Uterus (tissue), 3 donors: ENCODE measurements at regions not wholly inside any gene's neighbourhood (a gene's known extent, or its start where the extent isn't known, plus 50 kb on each side); places are given as distances from the start of the nearest gene placed in this dataset.

Experiments used
- DNase-seq, 2 donors: peaks; one replicate each; pipeline ENCODE4 v3.0.0-alpha.2; 2019 to 2020
- H3K27ac ChIP-seq, 2 donors: fragments of 200-600 bp; sonication (generic); 1 replicate in 1 of 2; 2 replicates in 1 of 2; pipeline ENCODE4 v1.5.1; 2016 to 2018
- H3K27me3 ChIP-seq, 2 donors: fragments of 200-600 bp; sonication (generic); one replicate each; pipeline ENCODE4 v1.5.1; 2018 to 2019; ENCODE audit warnings: control low read depth in 1 of 2
- H3K36me3 ChIP-seq, 2 donors: fragments of 200-600 bp; sonication (generic); one replicate each; pipeline ENCODE4 v1.5.1; 2019; ENCODE audit warnings: control low read depth in 1 of 2
- H3K4me1 ChIP-seq, 2 donors: fragments of 200-600 bp; sonication (generic); one replicate each; pipeline ENCODE4 v1.5.1; 2018 to 2019; ENCODE audit warnings: control low read depth in 1 of 2
- H3K4me3 ChIP-seq, 2 donors: fragments of 200-600 bp; sonication (generic); 1 replicate in 1 of 2; 2 replicates in 1 of 2; pipeline ENCODE4 v1.5.1; 2018 to 2019; ENCODE audit warnings: mild to moderate bottlenecking in 1 of 2
- H3K9me3 ChIP-seq, 2 donors: fragments of 200-600 bp; sonication (generic); one replicate each; pipeline ENCODE4 v1.5.1; 2019; ENCODE audit warnings: control low read depth in 1 of 2
- POLR2A ChIP-seq, 2 donors: fragments of 450-650 bp; IDR thresholded peaks; one replicate each; pipeline ENCODE4 v1.6.1; 2016; ENCODE audit warnings: antibody characterized with exemption in 2 of 2, mild to moderate bottlenecking in 1 of 2, moderate library complexity in 1 of 2
- intact Hi-C: fragments of 100-400 bp; cut with DNase I; formaldehyde crosslinking; loops from one replicate; pipeline ENCODE4 v1.15.1; 2023; ENCODE audit warnings: low total_unique reads
- TF ChIP-seq, protein P1 (sequence below), 4 experiments: fragments of 200-600 bp in 2 of 4; fragments of 450-650 bp in 2 of 4; sonication (generic) in 2 of 4; IDR thresholded peaks; one replicate each; pipeline ENCODE4 v1.5.1; 2016 to 2019; ENCODE audit warnings: antibody characterized with exemption in 4 of 4, mild to moderate bottlenecking in 2 of 4, moderate library complexity in 1 of 4
- donor health status: DM: yes; HTN: yes; CAD: no.

DNA sequence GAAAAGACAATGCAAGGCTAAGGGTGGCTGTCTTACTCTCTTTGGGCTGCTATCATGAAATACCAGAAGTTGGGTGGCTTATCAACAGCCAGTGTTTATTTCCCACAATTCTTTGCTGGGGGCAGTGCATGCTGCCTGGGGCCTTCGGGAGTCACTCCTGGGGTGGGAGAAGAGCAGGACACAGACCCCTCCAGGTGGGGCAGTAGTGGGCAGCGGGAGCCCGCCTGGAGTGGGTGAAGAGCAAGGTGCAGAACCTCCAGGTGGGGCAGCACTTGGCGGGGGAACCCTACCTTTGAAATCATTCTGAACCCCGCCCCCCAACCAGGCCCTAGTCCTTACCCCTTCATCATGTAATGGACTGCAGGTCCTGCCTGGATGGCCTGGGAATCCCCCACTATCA is 69.6 kb upstream of the THBS2 start:
- TF ChIP-seq POLR2A (IDR thresholded peaks at IDR 0.05): no peak
- TF ChIP-seq, protein P1, sequence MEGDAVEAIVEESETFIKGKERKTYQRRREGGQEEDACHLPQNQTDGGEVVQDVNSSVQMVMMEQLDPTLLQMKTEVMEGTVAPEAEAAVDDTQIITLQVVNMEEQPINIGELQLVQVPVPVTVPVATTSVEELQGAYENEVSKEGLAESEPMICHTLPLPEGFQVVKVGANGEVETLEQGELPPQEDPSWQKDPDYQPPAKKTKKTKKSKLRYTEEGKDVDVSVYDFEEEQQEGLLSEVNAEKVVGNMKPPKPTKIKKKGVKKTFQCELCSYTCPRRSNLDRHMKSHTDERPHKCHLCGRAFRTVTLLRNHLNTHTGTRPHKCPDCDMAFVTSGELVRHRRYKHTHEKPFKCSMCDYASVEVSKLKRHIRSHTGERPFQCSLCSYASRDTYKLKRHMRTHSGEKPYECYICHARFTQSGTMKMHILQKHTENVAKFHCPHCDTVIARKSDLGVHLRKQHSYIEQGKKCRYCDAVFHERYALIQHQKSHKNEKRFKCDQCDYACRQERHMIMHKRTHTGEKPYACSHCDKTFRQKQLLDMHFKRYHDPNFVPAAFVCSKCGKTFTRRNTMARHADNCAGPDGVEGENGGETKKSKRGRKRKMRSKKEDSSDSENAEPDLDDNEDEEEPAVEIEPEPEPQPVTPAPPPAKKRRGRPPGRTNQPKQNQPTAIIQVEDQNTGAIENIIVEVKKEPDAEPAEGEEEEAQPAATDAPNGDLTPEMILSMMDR (IDR thresholded peaks at IDR 0.05): no peak
- Histone ChIP-seq H3K36me3 (no peaks in the 10 kb centered on the region), H3K4me1 (no peaks in the 10 kb centered on the region), H3K27ac (no peak overlapping the region), H3K9me3 (no peaks in the 10 kb centered on the region), H3K27me3 (no peaks in the 10 kb centered on the region), H3K4me3 (no peak overlapping the region)
- no peak for DNase-seq
- intact Hi-C loops: no loop called here

DNA sequence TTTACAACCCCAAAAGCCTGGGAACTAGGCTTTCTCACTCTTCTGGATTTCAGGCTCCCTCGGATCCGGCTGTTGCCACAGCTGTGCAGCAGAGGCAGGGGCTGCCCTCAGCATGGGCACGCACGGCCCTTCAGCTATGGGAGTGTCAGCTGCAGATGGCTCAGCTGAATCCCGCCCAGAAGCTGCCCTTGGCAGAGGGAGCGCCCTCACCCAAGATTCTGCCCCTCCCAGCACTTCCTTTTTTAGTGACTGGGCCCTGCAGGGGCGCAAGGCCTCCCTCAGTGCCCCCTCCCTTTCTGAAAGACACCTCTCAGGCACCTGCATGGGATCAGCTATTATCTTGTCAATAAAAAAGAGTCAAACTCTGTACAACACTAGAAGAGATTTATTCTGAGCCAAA is 67.9 kb upstream of the THBS2 start:
- Histone ChIP-seq H3K4me1 (no peaks in the 10 kb centered on the region), H3K27me3 (no peaks in the 10 kb centered on the region), H3K27ac (no peak overlapping the region), H3K36me3 (no peaks in the 10 kb centered on the region), H3K9me3 (no peaks in the 10 kb centered on the region), H3K4me3 (no peak overlapping the region)
- intact Hi-C loops: no loop called here
- no peak for TF ChIP-seq POLR2A (IDR thresholded peaks at IDR 0.05)
- TF ChIP-seq, protein P1 (IDR thresholded peaks at IDR 0.05): no peak
- DNase-seq: no peak

DNA sequence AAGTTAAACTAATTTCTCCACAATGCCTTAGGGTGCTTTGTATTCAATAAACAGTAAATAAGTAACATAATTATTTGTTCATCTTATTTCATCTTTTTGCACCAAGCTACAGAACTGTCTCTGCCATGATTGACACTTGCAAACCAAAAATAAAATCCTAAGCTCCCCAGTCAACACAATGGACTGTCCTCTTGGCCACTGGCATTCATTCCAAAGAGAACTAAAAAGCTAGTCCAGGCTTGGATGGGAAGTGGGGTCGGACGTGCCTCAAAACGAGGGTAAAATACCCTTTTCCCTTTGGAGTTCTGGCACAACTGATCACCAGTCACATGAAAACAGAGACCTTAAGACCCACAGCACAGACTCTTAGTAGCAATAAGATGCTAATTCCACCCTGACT is 66.4 kb upstream of the THBS2 start:
- Histone ChIP-seq H3K36me3 (no peaks in the 10 kb centered on the region), H3K4me1 (no peaks in the 10 kb centered on the region), H3K27me3 (no peaks in the 10 kb centered on the region), H3K27ac (peak overlapping the region in 1 of 2 donors; percentile 62), H3K9me3 (no peaks in the 10 kb centered on the region), H3K4me3 (no peak overlapping the region)
- no peak for TF ChIP-seq POLR2A (IDR thresholded peaks at IDR 0.05)
- TF ChIP-seq, protein P1 (IDR thresholded peaks at IDR 0.05): no peak
- no peak for DNase-seq
- intact Hi-C loops: no loop called here

DNA sequence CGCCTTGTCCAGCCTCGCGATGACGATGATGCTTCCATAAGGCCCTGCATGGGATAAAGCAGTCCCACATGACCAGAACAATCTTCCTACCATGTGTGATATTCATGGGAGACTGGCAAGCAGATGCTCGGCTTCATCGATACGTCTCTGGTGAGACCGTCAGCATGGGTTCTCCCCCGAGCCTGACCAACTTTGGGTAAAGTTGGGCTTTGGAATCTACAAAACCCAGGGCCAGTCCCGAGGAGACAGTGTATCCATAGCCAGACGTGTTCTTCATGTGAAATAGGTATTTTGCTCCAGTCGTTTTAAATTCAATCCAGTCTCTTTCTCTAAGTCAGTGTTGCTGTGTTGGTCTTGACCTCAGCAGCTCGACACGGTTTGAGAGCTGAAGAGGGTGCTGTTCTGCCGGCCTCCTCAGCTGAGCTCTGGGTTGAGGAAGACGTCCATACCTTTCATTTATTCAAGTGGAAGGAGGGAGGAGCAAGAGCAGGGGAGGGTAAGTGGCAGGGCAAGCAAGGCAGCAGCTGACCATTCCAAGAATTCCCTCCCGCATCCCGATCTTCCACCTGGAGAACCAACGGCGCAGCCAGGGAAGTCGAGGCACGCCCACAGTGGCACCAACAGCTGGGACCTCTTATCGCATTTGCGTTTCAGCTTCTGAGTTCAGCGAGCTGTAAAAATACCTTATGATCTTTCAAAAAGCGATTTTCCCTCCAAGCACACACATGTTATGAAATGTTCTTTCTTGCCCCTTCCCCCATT is 64.0 kb upstream of the THBS2 start:
- TF ChIP-seq POLR2A (IDR thresholded peaks at IDR 0.05): no peak
- TF ChIP-seq, protein P1 (IDR thresholded peaks at IDR 0.05): no peak
- intact Hi-C loops: no loop called here
- H3K9me3 ChIP-seq: no peaks in the 10 kb centered on the region
- DNase-seq: no peak
- no peak overlapping the region for H3K27ac ChIP-seq
- no peak overlapping the region for H3K4me3 ChIP-seq
- no peaks in the 10 kb centered on the region for H3K4me1 ChIP-seq
- H3K36me3 ChIP-seq: no peaks in the 10 kb centered on the region
- no peaks in the 10 kb centered on the region for H3K27me3 ChIP-seq

DNA sequence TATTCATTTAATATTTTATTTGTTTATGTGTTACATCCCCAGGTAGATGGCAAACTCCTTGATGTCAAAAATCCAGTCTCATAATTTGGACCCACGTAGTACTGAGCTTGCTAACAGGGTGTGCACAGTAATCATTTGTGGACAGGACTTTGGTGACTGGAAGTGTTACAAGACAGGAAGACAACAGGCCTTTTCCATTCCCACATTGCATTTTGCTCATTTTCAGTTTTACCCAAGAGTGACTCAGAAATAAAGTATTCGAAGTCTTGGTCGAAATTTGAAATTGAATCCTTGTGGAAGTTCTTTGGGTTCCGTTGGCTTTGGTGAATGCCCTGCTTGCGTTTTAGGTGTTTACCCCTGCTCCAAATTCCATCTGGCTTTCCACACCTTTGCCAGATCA is 63.0 kb upstream of the THBS2 start:
- Histone ChIP-seq H3K27me3 (no peaks in the 10 kb centered on the region), H3K27ac (no peak overlapping the region), H3K4me1 (no peaks in the 10 kb centered on the region), H3K9me3 (no peaks in the 10 kb centered on the region), H3K4me3 (no peak overlapping the region), H3K36me3 (no peaks in the 10 kb centered on the region)
- no peak for DNase-seq
- no peak for TF ChIP-seq POLR2A (IDR thresholded peaks at IDR 0.05)
- TF ChIP-seq, protein P1 (IDR thresholded peaks at IDR 0.05): no peak
- intact Hi-C loops: no loop called here
